ENCODE measurements at regions not wholly inside any gene's neighbourhood (a gene's known extent, or its start where the extent isn't known, plus 50 kb on each side); places are given as distances from the start of the nearest gene placed in this dataset.

- no peak for TF ChIP-seq CTCF (IDR thresholded peaks at IDR 0.05)
- TF ChIP-seq POLR2A (IDR thresholded peaks at IDR 0.05): no peak
Measured at GRCh38 chr18:56001576-56001975, 413.6 kb upstream of the TCF4 start.
